ENCODE measurements at regions not wholly inside any gene's neighbourhood (a gene's known extent, or its start where the extent isn't known, plus 50 kb on each side); places are given as distances from the start of the nearest gene placed in this dataset.

DNA sequence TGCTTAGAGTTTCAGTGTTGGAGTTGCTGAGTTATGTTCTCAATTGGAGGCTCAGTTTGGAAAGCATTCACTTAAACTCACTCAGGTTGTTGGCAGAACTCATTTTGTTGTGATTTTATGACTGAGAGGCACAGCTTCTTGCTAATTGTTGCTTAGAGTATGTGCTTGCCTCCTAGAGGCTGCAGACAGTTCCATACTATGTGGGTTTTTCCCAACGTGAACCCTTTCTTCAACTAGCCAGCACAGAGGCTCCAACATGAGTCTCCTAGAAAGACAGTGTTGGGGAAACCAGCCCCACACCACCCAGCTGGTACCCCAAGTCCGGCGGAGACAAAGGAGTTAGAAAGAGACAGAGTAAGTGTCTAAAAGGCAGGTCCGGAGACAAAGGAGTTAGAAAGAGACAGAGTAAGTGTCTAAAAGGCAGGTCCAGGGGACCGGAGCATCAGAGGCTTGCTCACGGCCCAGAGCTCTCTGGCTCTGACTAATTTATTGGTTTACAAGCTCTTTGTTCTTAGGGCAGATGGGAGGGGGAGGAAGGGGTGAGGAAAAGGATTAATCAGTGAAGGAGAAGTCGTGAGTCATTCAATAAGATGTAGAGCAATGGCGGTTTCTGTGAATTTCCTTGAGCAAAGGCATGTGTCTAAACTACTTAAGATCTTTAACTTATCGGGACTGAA is 999.7 kb upstream of the LRRTM1 start:
- no peak for DNase-seq
- WGBS, 3 donors: 23 to 29% (median 24%) methylated on average over 9 of the region's 9 CpGs

DNA sequence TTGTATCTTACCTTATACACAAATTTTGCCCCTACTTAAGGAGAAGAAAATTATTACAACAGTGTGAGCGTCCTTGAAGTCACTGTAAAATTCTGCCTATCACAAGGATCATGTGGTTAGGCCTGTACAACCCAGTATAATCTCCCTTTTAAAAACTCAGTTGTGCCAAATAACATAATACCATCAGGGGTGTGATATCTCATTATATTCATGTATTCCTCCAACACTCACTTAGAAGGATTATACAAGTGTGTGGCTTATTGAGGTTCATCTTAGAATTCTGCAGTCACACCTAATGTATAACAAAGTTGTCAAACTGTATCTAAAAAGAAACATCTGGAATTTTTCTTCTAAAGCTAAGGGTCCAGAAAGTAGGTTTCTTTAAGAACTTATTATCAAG is 998.8 kb upstream of the LRRTM1 start:
- DNase-seq: no peak
- intact Hi-C loops (cut with DNase I): no loop called here
- Histone ChIP-seq H3K4me1 (ENCODE audit: insufficient read depth) (no peaks in the 10 kb centered on the region), H3K9me3 (no peaks in the 10 kb centered on the region), H3K27me3 (no peaks in the 10 kb centered on the region), H3K36me3 (no peaks in the 10 kb centered on the region), H3K4me3 (no peak overlapping the region), H3K27ac (no peak overlapping the region)
- 60 to 70% (median 66%) methylated on average over 1 of the region's 1 CpG for WGBS, 3 donors
- TF ChIP-seq, protein P1, sequence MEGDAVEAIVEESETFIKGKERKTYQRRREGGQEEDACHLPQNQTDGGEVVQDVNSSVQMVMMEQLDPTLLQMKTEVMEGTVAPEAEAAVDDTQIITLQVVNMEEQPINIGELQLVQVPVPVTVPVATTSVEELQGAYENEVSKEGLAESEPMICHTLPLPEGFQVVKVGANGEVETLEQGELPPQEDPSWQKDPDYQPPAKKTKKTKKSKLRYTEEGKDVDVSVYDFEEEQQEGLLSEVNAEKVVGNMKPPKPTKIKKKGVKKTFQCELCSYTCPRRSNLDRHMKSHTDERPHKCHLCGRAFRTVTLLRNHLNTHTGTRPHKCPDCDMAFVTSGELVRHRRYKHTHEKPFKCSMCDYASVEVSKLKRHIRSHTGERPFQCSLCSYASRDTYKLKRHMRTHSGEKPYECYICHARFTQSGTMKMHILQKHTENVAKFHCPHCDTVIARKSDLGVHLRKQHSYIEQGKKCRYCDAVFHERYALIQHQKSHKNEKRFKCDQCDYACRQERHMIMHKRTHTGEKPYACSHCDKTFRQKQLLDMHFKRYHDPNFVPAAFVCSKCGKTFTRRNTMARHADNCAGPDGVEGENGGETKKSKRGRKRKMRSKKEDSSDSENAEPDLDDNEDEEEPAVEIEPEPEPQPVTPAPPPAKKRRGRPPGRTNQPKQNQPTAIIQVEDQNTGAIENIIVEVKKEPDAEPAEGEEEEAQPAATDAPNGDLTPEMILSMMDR (IDR thresholded peaks at IDR 0.05): no peak

More for the DNA sequence above, 999.7 kb upstream of the LRRTM1 start:
- Histone ChIP-seq H3K4me3 (no peak overlapping the region), H3K36me3 (no peaks in the 10 kb centered on the region), H3K9me3 (no peaks in the 10 kb centered on the region), H3K27me3 (no peaks in the 10 kb centered on the region), H3K27ac (no peak overlapping the region), H3K4me1 (ENCODE audit: insufficient read depth) (no peaks in the 10 kb centered on the region)
- intact Hi-C loops (cut with DNase I): no loop called here
- TF ChIP-seq POLR2A (IDR thresholded peaks at IDR 0.05) (no peak), EP300 (IDR thresholded peaks at IDR 0.05) (no peak)
- TF ChIP-seq, protein P1 (IDR thresholded peaks at IDR 0.05): no peak

DNA sequence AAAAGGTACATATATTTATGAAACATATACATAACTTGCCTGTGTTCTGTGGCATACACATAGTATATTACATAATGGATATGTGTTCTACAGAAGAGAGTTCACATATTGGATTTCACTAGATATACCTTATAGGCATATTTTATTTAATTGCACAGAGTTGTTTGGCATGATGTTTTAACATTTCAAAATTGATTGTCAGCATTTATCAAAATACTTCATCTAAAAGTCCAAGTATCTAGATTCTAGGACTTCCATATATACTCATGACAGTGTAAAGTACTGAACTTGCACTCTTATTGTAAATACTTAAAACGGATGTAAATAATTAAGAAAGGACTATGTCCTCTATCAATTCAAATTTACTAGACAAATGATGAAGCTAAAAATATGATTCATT is 995.3 kb upstream of the LRRTM1 start:
- intact Hi-C loops (cut with DNase I): no loop called here
- DNase-seq: no peak
- Histone ChIP-seq H3K4me1 (ENCODE audit: insufficient read depth) (no peaks in the 10 kb centered on the region), H3K36me3 (no peaks in the 10 kb centered on the region), H3K27me3 (no peaks in the 10 kb centered on the region), H3K27ac (no peak overlapping the region), H3K4me3 (no peak overlapping the region), H3K9me3 (no peaks in the 10 kb centered on the region)
- TF ChIP-seq, protein P1 (IDR thresholded peaks at IDR 0.05): no peak
- TF ChIP-seq POLR2A (IDR thresholded peaks at IDR 0.05) (no peak), EP300 (IDR thresholded peaks at IDR 0.05) (no peak)
- WGBS, 3 donors: 73 to 92% (median 90%) methylated on average over 1 of the region's 1 CpG

DNA sequence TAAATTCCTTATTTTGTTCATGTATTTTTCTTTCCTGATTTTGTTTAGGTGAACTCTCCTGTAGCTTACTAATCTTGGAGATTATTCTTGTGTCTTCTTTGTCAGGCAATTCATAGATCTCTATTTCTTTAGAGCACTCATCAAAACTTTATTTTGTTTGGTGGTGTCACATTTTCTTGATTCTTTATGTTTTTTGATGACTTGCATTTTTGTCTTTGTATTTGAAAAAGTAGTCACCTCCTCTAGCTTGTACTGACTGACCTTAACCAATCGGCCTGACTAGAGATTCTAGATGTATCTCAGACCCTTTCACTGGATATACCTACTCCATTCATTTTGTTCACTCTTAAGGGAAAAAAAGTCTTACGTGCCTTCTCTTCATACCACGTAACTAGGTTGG is 986.3 kb upstream of the LRRTM1 start:
- no peak overlapping the region for H3K27ac ChIP-seq
- H3K4me1 ChIP-seq (ENCODE audit: insufficient read depth): no peaks in the 10 kb centered on the region
- no peaks in the 10 kb centered on the region for H3K9me3 ChIP-seq
- H3K27me3 ChIP-seq: no peaks in the 10 kb centered on the region
- H3K4me3 ChIP-seq: no peak overlapping the region
- WGBS, 3 donors: 86 to 92% (median 87%) methylated on average over 3 of the region's 3 CpGs
- TF ChIP-seq, protein P1 (IDR thresholded peaks at IDR 0.05): no peak
- no peak for TF ChIP-seq POLR2A (IDR thresholded peaks at IDR 0.05)
- TF ChIP-seq EP300 (IDR thresholded peaks at IDR 0.05): no peak
- no peak for DNase-seq
- intact Hi-C loops (cut with DNase I): no loop called here
- no peaks in the 10 kb centered on the region for H3K36me3 ChIP-seq

Data from ovary (tissue), 7 donors.